ENCODE measurements at regions not wholly inside any gene's neighbourhood (a gene's known extent, or its start where the extent isn't known, plus 50 kb on each side); places are given as distances from the start of the nearest gene placed in this dataset.

- DNase-seq, result peak in 1 of 2 experiments; percentile 0
These were observed 122.2 kb upstream of the SERF1A start for GRCh38 chr5:70778240-70778639.
